Loucy (cell line): ENCODE measurements at regions not wholly inside any gene's neighbourhood (a gene's known extent, or its start where the extent isn't known, plus 50 kb on each side); places are given as distances from the start of the nearest gene placed in this dataset.

Experiments
- H2AFZ ChIP-seq: fragments of 200-600 bp; sonication (generic); 2 replicates; pipeline ENCODE4 v1.6.0; 2016; ENCODE audit warnings: antibody characterized with exemption, mild to moderate bottlenecking, low read length, moderate library complexity
- H3F3A ChIP-seq: fragments of 200-600 bp; 2 replicates; pipeline ENCODE4 v1.6.0; 2016; ENCODE audit warnings: antibody characterized with exemption, low read depth, mild to moderate bottlenecking
- H3K27me3 ChIP-seq: fragments of 200-600 bp; sonication (generic); 2 replicates; pipeline ENCODE4 v1.6.1; 2014; ENCODE audit warnings: low read length, mild to moderate bottlenecking; ENCODE audit not compliant: insufficient read depth, poor library complexity, severe bottlenecking
- H3K36me3 ChIP-seq: fragments of 200-600 bp; sonication (generic); 2 replicates; pipeline ENCODE4 v1.6.1; 2016; ENCODE audit warnings: low read length; ENCODE audit not compliant: insufficient read depth
- H3K4me1 ChIP-seq: fragments of 200-600 bp; sonication (generic); 2 replicates; pipeline ENCODE4 v1.5.1; 2014; ENCODE audit warnings: low read length, mild to moderate bottlenecking; ENCODE audit not compliant: insufficient read depth, poor library complexity, severe bottlenecking
- H3K4me2 ChIP-seq: fragments of 200-600 bp; sonication (generic); 2 replicates; pipeline ENCODE4 v1.6.0; 2014; ENCODE audit warnings: antibody characterized with exemption, low read length, low read depth, mild to moderate bottlenecking; ENCODE audit not compliant: poor library complexity, severe bottlenecking
- H3K4me3 ChIP-seq: fragments of 200-600 bp; sonication (generic); 2 replicates; pipeline ENCODE4 v1.5.1; 2014; ENCODE audit warnings: low read length, mild to moderate bottlenecking, mixed read lengths; ENCODE audit not compliant: poor library complexity, severe bottlenecking
- H3K79me2 ChIP-seq: fragments of 200-600 bp; sonication (generic); 2 replicates; pipeline ENCODE4 v1.6.1; 2014; ENCODE audit warnings: low read length; ENCODE audit not compliant: insufficient read depth
- H3K9ac ChIP-seq: fragments of 200-600 bp; sonication (generic); 2 replicates; pipeline ENCODE4 v1.6.0; 2014; ENCODE audit warnings: mild to moderate bottlenecking, low read depth, low read length, moderate library complexity; ENCODE audit not compliant: poor library complexity, severe bottlenecking
- H3K9me2 ChIP-seq: fragments of 200-600 bp; sonication (generic); replicated peaks from 2 replicates; pipeline ENCODE4 v1.6.1; 2016; ENCODE audit warnings: low read depth, low read length, mixed read lengths
- H3K9me3 ChIP-seq: fragments of 200-600 bp; sonication (generic); 2 replicates; pipeline ENCODE4 v1.6.1; 2014; ENCODE audit warnings: mild to moderate bottlenecking, antibody characterized with exemption, low read length, low read depth; ENCODE audit not compliant: insufficient read depth
- H4K20me1 ChIP-seq: fragments of 200-600 bp; sonication (generic); 2 replicates; pipeline ENCODE4 v1.6.0; 2014; ENCODE audit warnings: antibody characterized with exemption, low read length, mild to moderate bottlenecking; ENCODE audit not compliant: insufficient read depth, poor library complexity, severe bottlenecking
- EZH2phosphoT487 ChIP-seq: fragments of 200-600 bp; IDR thresholded peaks from 2 replicates; pipeline ENCODE4 v1.6.1; 2018; ENCODE audit warnings: antibody characterized with exemption, mild to moderate bottlenecking, moderate library complexity, borderline replicate concordance
- TF ChIP-seq, protein P1 (sequence below): fragments of 200-600 bp; sonication (generic); conservative IDR thresholded peaks from 2 replicates; pipeline ENCODE4 v1.5.1; 2014; ENCODE audit warnings: mild to moderate bottlenecking, antibody characterized with exemption, low read length

DNA sequence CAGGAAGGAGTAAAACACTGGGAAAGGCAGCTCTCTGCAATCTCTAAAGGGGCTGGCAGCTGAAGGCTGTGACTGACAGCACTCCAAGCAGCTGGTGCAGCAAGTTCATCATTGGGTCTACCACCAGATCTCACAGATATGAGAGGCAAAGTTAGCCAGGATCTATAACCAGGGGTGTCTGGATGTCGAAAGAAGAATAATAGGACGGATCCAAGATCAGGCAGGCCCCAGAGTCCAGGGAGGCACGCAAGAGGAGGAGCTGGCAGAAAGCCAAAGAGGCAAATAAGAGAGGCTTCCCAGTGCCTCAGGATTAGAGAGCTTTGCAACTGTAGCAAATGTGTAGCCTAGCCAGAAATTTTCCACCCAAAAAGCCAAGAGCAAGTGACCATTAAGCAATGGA is 77.1 kb downstream of the RBMXL2 start:
- H3K36me3 ChIP-seq: no peaks in the 10 kb centered on the region
- no peaks in the 10 kb centered on the region for H3K27me3 ChIP-seq
- H3K4me2 ChIP-seq: no peak overlapping the region
- no peaks in the 10 kb centered on the region for H3F3A ChIP-seq
- H3K79me2 ChIP-seq: no peaks in the 10 kb centered on the region
- no peaks in the 10 kb centered on the region for H3K9me3 ChIP-seq
- H3K9me2 ChIP-seq: no peaks in the 10 kb centered on the region
- H2AFZ ChIP-seq: no peak overlapping the region
- TF ChIP-seq EZH2phosphoT487: no peak
- TF ChIP-seq, protein P1, sequence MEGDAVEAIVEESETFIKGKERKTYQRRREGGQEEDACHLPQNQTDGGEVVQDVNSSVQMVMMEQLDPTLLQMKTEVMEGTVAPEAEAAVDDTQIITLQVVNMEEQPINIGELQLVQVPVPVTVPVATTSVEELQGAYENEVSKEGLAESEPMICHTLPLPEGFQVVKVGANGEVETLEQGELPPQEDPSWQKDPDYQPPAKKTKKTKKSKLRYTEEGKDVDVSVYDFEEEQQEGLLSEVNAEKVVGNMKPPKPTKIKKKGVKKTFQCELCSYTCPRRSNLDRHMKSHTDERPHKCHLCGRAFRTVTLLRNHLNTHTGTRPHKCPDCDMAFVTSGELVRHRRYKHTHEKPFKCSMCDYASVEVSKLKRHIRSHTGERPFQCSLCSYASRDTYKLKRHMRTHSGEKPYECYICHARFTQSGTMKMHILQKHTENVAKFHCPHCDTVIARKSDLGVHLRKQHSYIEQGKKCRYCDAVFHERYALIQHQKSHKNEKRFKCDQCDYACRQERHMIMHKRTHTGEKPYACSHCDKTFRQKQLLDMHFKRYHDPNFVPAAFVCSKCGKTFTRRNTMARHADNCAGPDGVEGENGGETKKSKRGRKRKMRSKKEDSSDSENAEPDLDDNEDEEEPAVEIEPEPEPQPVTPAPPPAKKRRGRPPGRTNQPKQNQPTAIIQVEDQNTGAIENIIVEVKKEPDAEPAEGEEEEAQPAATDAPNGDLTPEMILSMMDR: no peak
- no peak overlapping the region for H3K9ac ChIP-seq
- H4K20me1 ChIP-seq: no peaks in the 10 kb centered on the region
- H3K4me1 ChIP-seq: no peaks in the 10 kb centered on the region
- no peak overlapping the region for H3K4me3 ChIP-seq

DNA sequence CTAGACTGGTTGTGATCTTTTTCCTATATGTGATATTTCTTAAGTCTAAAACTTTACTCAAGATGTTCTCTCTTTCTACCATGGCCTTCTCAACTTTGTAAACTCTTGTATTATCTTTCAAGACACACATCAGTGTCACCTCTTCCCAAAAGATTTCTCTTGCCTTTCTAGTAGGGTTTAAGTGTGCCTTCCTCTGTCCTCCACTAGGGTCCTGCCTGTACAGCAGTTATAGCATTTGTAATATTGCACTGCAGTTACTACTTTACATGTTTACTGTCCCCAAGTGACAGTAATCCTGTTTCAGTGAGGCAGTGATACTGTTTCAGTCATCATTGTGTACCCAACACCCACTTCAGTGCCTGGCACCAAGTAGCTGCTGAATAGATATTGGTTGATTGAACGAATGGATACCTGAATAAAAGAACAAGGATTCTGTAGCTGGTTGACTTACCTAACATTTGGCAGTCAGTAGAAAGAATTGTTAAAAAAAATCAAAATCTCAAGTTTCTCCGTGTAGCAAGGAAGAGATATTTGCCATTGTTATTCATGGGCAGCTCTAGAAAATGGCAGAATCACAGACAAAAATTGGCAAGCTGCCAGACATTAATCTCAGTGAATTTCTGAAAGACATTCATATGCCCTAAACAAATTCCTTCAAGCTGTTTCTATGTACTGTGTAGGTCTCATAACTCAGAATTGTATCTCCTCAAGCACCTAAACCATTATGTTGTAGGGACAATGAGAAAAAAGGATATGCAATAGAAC is 79.4 kb downstream of the RBMXL2 start:
- TF ChIP-seq, protein P1: no peak
- no peak for TF ChIP-seq EZH2phosphoT487

DNA sequence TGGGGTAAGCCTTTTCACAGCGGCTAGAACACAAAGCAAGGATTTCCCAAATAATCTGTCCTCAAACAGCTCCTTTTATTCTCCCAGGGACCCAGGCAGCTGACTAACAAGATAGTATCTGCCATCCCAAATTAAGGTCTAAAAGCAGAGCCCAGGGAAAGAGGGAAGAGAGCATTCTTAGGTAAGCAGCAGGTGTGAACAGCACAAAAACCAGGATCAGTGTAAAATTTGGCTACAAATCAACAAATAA is 79.9 kb downstream of the RBMXL2 start:
- Histone ChIP-seq H3K4me3 (no peak overlapping the region), H3K27me3 (no peaks in the 10 kb centered on the region), H2AFZ (no peak overlapping the region), H3K9me3 (no peaks in the 10 kb centered on the region), H3K4me1 (no peaks in the 10 kb centered on the region), H3K9ac (no peak overlapping the region), H3K9me2 (no peaks in the 10 kb centered on the region), H4K20me1 (no peaks in the 10 kb centered on the region), H3K4me2 (no peak overlapping the region), H3F3A (no peaks in the 10 kb centered on the region), H3K79me2 (no peaks in the 10 kb centered on the region), H3K36me3 (no peaks in the 10 kb centered on the region)
- TF ChIP-seq EZH2phosphoT487: no peak
- TF ChIP-seq, protein P1: no peak

More for the DNA sequence above, 79.4 kb downstream of the RBMXL2 start:
- Histone ChIP-seq H3K9me3 (no peaks in the 10 kb centered on the region), H3F3A (no peaks in the 10 kb centered on the region), H2AFZ (no peak overlapping the region), H3K79me2 (no peaks in the 10 kb centered on the region), H3K4me3 (no peak overlapping the region), H3K9ac (no peak overlapping the region), H3K4me1 (no peaks in the 10 kb centered on the region), H3K9me2 (no peaks in the 10 kb centered on the region), H4K20me1 (no peaks in the 10 kb centered on the region), H3K36me3 (no peaks in the 10 kb centered on the region), H3K4me2 (no peak overlapping the region), H3K27me3 (no peaks in the 10 kb centered on the region)
